HS-5 (cell line): ENCODE measurements at regions not wholly inside any gene's neighbourhood (a gene's known extent, or its start where the extent isn't known, plus 50 kb on each side); places are given as distances from the start of the nearest gene placed in this dataset.
"Not testable (repeated sequence)": the region's sequence is repeated elsewhere in the genome, so short reads cannot be mapped to it uniquely, and the experiment has no call there.

Experiments
- DNase-seq: peaks from one replicate; pipeline ENCODE4 v3.0.0-alpha.2; 2012; ENCODE audit warnings: low read depth

DNA sequence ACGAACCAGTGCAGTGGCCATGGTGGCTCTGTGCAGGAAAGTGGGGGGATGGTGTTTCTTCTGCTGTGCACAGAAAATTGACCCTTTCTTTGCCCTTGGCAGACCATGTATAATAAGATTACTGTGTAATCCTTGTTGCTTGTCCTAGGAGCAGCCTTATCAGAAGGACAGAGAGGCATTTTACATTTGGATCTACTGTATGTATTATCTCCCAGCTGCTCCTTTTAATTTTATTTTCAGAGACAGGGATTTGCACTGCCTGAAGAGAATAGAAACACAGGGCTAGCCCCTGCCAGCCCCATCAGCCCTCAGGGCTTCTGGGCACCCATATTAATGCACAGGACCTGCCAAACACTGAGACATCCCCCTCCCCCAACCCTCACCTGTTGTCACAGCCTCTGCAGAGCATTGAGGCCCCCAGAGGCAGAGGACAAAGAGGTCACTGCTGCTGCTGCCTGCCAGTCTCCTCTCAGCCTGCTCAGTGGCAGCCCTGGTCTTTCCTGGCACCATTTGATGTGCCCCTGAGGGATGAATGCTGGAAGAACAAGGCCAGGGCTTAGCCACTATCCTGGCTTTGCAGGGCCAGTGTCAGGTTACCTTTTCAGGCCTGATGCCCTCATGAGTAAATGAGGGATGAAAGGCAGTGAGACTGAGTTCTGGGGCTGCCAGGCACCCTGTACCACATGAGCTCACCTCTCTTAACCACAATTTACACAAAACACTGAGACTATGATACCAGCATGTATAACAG, 533.4 kb downstream of the NTRK3 start:
- DNase-seq, result no peak

DNA sequence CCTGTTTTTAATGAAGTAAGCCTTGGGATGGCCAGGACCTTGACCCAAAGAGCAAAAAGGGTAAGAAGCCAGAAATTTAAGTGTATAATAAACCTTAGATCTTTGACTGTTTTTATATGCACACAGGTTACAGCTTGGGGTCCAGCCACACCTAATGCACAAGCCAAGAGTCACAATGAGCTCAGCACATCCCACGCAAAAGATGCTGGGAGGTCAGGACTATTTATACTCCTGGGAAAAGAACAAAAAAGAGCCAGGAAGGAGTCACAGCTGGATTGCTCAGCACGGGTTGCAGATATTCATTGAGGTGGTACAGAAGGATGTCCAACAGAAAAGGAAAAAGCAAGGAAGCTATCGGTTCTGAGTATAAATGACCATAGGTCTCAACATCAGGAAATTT, 536.3 kb downstream of the NTRK3 start:
- no peak for DNase-seq

DNA sequence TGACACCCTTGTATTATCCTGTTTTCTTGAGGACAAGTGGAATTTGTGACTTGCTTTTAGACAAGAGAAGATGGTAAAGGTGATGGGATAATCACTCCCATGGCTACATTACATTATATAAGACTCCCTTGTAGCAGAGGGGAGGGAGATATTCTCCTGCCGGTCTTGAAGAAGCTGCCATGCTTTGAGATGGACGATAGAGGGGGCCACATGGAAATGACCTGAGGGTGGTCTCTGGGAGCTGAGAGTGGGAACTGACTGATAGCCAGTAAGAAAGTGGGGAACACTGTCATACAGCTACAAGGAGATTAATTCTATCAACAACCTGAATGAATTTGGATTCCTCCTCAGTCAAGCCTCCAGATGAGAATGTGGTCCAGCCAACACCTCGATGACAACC, 540.1 kb downstream of the NTRK3 start:
- DNase-seq, result no peak

DNA sequence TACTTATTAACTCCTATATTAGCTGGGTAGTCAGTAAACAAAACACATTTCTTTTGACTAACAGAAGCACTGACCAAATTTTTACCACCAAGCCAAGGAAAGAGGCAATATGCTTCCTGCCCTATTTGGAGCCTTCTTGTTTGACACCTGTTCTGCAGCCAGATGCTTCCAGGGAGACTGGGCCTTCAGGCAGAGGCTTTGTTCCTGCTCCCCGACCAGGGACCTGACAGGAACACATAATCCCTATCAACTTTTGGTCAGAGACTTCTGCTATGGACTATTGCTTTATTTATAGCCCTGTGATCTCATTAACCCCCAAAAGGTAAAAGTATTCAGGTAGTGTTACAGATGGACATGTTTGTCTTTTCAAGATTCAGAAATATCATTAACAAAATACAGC, 541.3 kb downstream of the NTRK3 start:
- DNase-seq, result no peak

DNA sequence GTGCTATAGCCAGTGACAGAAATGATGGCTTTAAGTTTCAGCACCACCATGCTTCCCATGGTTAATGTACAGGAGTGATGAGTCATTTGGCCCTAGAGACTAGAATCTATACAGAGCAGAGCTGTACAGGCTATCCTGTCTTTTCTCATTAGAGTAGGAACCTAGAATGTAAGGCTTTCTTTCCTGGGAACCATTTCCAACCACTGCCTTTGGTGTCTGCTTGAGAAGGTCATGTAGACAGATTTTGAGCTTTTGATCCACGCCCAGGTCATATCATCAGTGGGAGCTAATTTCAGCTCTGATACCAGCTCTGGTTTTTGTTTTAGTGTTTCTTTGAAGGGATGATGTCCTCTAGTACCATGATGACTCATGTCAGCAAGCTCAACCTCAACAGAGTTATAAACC, 543.1 kb downstream of the NTRK3 start:
- DNase-seq, result no peak

DNA sequence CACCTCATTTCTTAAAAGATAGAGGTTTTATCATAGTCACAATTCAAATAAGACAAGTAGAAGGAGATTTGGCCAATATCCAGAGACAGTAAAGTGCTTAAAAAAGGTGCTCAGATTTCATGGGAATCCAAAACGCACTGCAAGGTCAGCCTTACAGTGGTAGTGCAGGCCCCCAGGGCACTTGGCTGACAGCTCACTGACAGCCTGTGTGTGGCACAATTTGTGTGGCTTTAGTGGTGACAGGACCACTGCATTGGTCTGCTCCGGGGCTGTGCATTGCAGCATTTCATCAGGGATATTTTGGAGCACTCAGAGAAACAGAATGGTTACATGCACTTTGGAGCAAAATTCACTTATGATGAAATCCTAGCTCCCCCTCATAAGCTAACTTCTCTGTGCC, 544.3 kb downstream of the NTRK3 start:
- no peak for DNase-seq

DNA sequence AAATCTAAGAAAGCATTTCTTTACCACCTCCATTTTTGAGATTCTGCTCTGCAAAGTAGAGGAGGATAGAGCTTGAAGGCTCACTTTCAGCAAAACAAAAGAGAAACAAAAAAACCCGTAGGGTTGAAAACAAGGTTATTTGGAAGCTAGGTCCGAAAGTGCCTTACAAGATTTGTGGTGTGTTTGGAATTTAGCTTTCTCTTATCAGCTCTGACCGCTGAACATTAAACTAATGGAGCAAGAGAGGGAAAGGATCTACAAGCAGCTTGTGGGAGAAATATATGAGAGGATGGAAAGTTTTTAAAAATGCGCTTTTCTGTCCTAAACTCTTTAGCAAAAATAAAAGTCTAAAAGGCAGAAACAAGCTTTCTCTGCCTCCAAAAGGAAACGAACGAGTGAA, 545.5 kb downstream of the NTRK3 start:
- no peak for DNase-seq

DNA sequence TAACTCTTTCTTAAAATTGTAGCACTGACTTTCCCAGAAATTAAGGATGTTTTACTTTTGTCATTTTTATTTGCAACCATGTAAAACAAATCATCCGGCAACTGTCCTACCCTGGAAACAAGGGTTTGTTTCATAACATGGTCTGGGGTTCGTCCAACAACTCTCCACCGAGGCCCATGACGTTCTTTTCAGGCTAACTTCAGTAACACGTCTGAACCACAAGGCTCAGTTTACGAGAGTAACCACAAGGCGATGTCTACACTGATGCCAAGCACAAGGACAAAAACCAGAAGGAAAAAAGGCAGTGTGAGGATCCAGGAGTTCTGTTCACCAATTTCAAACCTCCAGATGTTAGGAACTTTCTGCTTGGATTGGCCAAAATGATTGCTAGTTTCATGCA, 546.1 kb downstream of the NTRK3 start:
- no peak for DNase-seq

DNA sequence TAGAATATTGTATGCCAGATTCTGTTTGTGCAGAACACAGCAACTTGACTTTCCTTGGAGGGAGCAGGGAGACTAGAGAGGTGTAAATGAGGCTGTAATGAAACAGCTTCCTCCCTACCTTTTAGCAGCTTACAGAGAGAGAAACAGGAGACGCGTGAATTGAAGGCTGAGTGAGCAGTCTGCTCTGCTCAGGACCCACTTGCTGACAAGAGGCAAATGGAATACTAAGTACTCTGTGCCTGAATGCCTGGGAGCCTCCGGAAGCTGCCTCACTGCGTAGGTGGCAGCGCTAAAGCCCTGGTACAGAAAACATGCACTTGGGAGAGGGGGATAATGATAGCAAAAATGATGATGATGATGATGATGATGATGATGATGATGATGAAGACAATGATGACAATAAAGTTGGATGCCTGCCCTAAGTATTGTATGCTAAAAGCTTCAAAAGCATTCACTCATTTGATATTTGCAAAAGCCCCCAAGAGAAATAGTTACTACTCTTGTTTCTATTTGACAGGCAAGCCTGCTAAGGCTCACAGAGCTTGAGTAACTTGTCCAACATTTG, 548.9 kb downstream of the NTRK3 start:
- no peak for DNase-seq

DNA sequence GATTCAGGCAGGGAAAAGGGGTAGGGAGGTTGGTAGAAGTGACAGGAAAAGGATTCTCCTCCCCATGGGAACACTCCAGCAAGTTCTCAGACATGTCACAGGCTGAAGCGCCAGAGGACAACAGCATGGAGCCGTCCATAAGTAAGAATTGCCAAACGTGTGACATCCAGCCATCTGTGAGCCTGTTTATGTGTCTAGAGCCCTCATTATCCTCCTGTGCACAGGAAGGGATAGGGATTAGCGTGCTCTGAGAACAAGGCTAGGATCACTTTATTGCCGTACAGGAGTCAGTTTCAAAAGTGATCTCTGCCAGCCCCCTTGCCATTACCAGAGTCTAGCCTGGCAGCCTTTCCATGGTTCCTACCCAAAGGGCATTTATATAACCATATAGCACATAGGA, 549.5 kb downstream of the NTRK3 start:
- DNase-seq, result no peak

DNA sequence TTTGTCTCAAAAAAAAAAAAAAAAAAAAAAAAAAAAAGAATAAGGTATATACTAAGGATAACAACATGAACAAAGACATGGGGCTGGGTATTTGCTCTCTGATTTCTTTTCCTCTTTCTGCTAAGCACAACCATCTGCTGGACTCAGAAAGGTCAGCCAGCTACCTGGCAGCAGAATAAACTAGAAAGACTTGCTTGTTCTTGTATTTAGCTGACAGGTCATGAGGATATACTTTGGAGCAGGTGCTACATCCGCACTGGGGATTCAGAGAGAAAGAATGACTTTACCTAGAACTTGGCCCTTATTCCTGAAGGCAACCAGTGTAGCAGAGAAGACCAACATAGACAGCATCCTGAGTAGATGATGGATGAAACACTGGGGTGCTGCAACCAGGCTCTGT, 550.5 kb downstream of the NTRK3 start:
- DNase-seq, result no peak

DNA sequence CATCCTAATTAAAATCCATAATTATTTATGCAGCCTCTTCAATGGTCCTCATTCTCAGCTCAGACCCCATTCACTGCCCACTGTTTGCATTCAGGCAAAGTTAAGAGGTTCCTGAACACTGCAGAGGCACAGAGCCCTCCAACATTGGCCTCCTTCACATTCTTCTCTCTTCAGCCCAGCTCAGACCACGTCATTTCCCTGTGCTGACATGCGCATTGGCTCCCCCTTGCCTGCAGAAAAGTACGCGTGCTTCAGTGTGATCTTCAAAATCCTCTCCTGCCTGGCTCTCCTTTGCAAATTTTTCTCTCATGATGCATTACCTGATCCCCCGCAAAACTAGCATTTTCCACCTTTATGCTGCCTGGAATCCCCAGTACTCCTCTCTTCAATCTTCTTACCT, 552.3 kb downstream of the NTRK3 start:
- no peak for DNase-seq

DNA sequence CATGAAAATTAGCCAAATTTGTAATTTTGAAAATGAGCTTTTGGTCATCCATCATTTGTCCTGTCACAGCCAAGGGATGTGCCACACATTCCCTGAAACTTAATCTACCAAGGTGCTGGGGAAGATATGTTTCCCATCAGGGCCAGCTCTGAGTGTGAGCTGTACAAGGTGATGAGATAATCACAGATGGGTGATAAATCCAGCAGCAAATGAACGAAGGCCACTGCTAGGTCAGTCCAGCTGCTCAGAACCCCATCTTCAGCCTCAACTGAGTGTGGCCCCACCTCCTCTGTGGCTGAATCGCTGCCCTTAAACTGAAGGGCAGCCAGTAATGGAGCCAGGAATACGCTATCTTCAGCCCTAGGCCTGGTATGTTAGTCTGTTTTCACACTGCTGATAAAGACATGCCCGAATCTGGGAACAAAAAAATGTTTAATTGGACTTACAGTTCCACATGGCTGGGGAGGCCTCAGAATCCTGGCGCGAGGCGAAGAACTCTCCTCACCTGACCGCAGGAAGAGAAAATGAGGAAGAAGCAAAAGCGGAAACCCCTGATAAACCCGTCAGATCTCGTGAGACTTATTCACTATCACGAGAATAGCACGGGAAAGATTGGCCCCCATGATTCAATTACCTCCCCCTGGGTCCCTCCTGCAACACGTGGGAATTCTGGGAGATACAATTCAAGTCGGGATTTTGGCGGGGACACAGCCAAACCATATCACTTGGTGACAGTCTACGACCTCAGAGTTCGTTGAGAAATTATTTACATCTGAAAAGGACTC, 553.0 kb downstream of the NTRK3 start:
- DNase-seq, result no peak

DNA sequence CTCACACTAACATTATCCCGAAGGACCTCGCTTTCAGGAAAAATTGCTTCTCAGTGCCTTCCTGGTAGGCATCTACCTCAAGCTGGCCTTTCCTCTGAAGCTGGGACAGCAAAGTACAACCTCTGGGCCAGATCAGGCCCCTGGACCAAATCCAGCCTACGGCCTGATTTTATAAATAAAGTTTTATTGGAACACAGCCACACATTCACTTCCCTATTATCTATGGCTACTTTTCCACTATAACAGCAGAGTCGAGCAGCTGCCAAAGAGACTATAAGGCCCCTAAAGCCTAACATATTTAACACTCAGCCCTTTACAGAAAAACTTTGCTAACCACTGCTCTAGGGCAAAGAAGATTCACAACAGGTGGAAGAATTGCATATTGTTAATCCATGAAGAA, 554.3 kb downstream of the NTRK3 start:
- no peak for DNase-seq

DNA sequence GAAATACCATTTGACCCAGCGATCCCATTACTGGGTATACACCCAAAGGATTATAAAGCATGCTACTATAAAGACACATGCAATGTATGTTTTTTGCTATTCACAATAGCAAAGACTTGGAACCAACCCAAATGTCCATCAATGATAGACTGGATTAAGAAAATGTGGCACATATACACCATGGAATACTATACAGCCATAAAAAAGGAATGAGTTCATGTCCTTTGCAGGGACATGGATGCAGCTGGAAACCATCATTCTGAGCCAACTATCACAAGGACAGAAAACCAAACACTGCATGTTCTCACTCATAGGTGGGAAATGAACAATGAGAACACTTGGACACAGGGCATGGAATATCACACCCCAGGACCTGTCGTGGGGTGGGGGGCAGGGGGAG, 558.1 kb downstream of the NTRK3 start:
- not testable (repeated sequence) for DNase-seq

DNA sequence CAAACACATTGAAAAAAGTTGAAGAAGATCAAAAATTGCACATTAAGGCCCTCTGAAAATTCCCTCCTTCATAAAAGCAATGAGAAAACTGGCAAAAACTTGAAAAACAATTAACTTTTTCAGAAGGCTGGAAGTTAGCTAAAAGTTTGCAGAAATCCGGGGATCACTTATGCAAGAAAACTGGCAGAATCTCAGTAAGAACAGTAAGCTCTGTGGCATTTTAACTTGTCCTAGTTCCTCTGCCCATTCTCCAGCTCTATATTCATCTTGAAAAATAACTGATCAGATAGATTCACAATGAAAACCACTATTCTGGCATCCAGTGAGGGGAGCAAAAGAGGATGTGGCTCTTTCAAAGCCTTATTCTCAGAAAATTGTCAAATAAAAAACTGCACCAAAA, 566.8 kb downstream of the NTRK3 start:
- no peak for DNase-seq

DNA sequence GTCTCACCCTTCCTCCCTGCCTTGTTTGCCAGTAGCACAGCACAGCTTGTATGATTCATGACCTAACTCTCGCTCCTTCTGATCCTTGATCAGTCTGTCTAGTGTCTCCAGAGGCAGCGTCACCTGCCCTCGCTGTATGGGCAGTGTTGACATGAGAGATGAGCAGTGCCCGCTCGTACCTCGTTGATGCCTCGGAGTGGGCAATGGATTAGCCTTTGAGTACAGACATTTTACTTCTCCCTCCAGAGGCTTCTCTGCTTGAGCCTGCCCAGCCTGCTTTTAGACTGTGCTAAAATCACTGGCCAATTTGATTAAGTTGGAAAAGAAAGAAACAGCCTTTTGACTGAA, 569.0 kb downstream of the NTRK3 start:
- no peak for DNase-seq

DNA sequence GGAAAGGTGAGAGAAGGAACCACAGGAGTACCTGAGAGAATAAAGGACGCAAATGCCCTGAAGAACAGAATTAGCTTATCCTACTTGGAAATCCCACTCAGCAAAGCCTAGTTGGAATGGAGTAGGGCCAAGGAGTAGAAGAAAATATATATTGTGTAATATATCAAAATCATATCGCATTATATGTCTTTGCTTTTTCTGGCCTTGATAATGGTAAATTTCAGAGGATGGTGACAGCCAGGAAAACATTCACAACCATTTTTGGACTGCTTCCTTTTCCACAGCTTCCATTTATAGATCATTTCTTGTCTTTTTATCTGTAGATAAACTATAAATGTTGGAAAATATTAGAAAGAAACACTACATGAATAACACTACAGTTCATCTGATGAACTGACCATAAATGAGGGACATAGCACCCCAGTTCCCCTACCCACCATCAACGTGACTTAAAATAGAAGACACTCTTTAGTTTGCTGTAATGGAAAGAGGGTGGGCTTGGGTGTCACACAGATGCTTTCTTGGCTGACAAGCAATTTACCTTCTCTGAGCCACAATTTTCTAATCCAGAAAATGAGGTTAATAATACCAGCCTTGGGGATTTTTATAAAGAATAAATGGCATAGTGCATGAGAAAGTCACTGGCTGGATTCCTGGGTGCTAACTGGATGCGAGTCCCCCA, 569.6 kb downstream of the NTRK3 start:
- no peak for DNase-seq

DNA sequence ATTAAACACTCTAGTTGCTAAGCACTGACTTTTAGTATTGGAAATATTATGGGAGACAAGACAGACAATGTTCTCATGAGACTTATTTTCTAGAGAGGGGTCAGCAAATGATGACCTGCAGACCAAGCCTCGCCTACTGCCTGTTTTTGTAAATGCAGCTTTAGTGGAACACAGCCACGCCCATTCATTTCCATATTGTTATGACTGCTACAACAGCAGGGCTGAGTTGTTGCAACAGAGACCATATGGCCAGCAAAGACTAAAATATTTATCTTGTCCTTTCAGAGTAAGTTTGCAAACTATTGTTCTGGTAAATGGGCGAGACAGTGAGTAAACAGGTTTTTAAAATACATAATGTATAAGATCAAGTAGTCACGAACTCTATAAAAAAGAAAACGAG, 570.2 kb downstream of the NTRK3 start:
- no peak for DNase-seq

DNA sequence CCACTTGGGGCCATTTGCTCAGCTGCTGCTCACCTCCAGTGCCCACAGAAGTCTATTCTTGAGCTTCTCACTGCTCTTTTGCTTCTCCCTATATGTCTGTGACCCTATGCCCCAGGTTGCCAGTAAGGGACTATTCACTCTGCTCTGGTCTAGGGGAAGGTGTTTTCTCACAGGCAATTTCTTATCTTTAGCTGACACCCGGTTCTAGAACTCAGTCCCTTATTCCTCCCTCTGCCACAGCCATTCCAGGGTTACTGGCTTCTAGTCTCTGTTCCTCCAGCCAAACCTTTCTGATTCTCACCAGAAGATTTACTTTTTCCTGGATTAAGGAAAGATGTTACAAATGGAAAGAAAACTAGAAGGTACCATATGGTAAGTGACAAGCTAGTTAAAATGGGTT, 574.0 kb downstream of the NTRK3 start:
- DNase-seq, result no peak

DNA sequence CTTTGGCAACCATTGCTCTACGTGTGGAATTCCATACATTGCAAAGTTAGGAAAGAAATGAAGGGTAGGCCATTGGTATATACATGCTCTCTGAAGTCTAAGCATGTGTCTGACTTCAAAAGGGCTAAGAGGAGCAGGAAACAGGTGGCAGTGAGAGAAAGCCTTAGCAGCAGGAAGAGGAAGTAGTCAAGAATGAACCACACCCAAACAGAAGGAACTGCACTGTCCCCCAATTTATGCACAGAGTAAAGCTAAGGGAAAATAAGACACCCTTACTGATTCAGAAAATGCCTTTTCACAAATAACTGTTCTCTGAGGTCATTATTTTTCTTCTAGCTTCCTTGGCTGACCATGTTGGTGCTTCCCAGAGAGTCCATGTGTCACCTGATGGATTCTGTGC, 575.4 kb downstream of the NTRK3 start:
- DNase-seq, result no peak

DNA sequence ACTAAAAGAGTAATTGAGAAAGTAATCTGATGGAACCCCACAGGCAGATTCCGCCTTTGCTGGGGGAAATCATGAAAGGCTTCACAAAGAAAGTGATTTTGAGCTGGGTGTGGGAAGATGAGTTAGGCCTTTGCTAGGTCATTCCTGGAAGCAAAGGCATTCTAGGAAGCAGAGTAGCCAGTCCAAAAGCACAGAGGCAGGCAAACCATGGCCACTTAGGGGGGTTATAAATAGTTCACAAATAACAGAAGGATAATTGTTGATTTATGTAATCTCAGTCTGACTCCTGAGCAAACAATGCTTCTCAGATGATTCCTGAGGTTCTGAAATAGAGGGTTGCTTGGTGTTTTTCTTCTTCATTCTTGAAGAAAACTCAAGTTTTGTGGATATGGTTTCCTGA, 576.3 kb downstream of the NTRK3 start:
- no peak for DNase-seq

DNA sequence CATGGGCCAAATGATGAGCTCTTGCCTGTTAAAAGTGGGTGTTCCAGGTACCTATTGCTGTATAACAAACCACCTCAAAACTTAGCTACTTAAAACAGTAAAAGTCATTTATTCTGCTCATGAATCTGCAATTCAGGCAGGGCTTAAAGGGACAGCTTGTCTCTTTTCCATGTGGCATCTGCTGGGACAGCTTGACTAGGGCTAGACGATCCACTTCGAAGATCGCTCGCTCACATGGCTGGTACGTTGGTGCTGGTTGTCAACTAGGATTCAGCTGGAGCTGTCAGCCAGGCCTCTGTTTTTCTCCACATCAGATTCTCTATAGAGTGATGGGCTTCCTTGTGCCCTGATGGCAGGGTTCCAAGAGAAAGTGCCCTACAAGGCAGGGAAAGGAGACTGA, 581.3 kb downstream of the NTRK3 start:
- DNase-seq, result no peak
